ENCODE measurements at regions not wholly inside any gene's neighbourhood (a gene's known extent, or its start where the extent isn't known, plus 50 kb on each side); places are given as distances from the start of the nearest gene placed in this dataset.

- H3K9me3 ChIP-seq (ENCODE audit: low read length): no peaks in the 10 kb centered on the region
- H3K9ac ChIP-seq (ENCODE audit: insufficient read depth, low read depth, low read length): no peak overlapping the region
- ChIA-PET POLR2A (no interaction called here), CTCF (ENCODE audit: low intra/inter-chr PET ratio, low total read pairs) (no interaction called here)
- no peaks in the 10 kb centered on the region for H3K79me2 ChIP-seq (ENCODE audit: insufficient read depth, low read length)
- no peaks in the 10 kb centered on the region for H3K36me3 ChIP-seq (replicated peaks in 1 of 2; ENCODE audit: control insufficient read depth in 1 of 2, insufficient read depth in 2 of 2, low read length in 2 of 2)
- no TSS peak for BruUV-seq (replicated peaks)
- no peak overlapping the region for H3K4me2 ChIP-seq (ENCODE audit: low read depth, low read length)
- H3K4me3 ChIP-seq (replicated peaks in 1 of 3; ENCODE audit: insufficient read depth in 1 of 3, low read depth in 2 of 3, low read length in 3 of 3): no peak overlapping the region
- H4K20me1 ChIP-seq (ENCODE audit: insufficient read depth, low read length): no peaks in the 10 kb centered on the region
- no peak for FAIRE-seq
- peaks cover 21% of the 10 kb centered on the region for H3K4me1 ChIP-seq (ENCODE audit: insufficient read depth, low read length)
- TF ChIP-seq ZNF619 (CRISPR knock-in tag; IDR thresholded peaks at IDR 0.05): no peak
- TF ChIP-seq KDM5B (CRISPR knock-in tag; IDR thresholded peaks at IDR 0.05; ENCODE audit: borderline replicate concordance): no peak
- TF ChIP-seq PBX2 (CRISPR knock-in tag; IDR thresholded peaks at IDR 0.05): no peak
- no peak for TF ChIP-seq SP4 (CRISPR knock-in tag; IDR thresholded peaks at IDR 0.05)
- no peak for TF ChIP-seq ISX (CRISPR knock-in tag; conservative IDR thresholded peaks at IDR 0.05)
- TF ChIP-seq ZNF670 (CRISPR knock-in tag; IDR thresholded peaks at IDR 0.05; ENCODE audit: borderline replicate concordance): no peak
- TF ChIP-seq, protein P1, sequence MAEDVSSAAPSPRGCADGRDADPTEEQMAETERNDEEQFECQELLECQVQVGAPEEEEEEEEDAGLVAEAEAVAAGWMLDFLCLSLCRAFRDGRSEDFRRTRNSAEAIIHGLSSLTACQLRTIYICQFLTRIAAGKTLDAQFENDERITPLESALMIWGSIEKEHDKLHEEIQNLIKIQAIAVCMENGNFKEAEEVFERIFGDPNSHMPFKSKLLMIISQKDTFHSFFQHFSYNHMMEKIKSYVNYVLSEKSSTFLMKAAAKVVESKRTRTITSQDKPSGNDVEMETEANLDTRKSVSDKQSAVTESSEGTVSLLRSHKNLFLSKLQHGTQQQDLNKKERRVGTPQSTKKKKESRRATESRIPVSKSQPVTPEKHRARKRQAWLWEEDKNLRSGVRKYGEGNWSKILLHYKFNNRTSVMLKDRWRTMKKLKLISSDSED (CRISPR knock-in tag; IDR thresholded peaks at IDR 0.05): no peak
- no peak for TF ChIP-seq PHF21A (CRISPR knock-in tag; IDR thresholded peaks at IDR 0.05)
- no peak for TF ChIP-seq REL (CRISPR knock-in tag; conservative IDR thresholded peaks at IDR 0.05)
- TF ChIP-seq ZNF75D (CRISPR knock-in tag; IDR thresholded peaks at IDR 0.05; ENCODE audit: borderline replicate concordance): no peak
- no peak for TF ChIP-seq HDAC6 (IDR thresholded peaks at IDR 0.05; ENCODE audit: low read depth, low read length)
- TF ChIP-seq, protein P2, sequence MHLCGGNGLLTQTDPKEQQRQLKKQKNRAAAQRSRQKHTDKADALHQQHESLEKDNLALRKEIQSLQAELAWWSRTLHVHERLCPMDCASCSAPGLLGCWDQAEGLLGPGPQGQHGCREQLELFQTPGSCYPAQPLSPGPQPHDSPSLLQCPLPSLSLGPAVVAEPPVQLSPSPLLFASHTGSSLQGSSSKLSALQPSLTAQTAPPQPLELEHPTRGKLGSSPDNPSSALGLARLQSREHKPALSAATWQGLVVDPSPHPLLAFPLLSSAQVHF (CRISPR knock-in tag; IDR thresholded peaks at IDR 0.05): no peak
- TF ChIP-seq RXRA (CRISPR knock-in tag; IDR thresholded peaks at IDR 0.05): no peak
- 76% methylated on average over 2 of the region's 2 CpGs for WGBS (ENCODE audit: low lambda C conversion rate)
- no peaks in the 10 kb centered on the region for H3K27me3 ChIP-seq (ENCODE audit: control insufficient read depth in 1 of 2, insufficient read depth in 2 of 2, low read length in 2 of 2)
- no peak overlapping the region for H3K27ac ChIP-seq (ENCODE audit: extremely low read length, insufficient read depth, low read length)
- no peak overlapping the region for H2AFZ ChIP-seq (ENCODE audit: low read length)
- intact Hi-C loops (cut with micrococcal nuclease; ENCODE audit: unreplicated experiment) (no loop called here), in situ Hi-C loops (cut with HindIII; ENCODE audit: extremely low pct_ligation_motif_present, low pct_unique_long_range_greater_than_20kb) (no loop called here)
- ATAC-seq: no peak
- no peak for DNase-seq (ENCODE audit: low spot score)
Measured at GRCh38 chr1:99538618-99538956, 107.3 kb upstream of the PALMD start.
